OCI-LY3 (cell line): ENCODE measurements at regions not wholly inside any gene's neighbourhood (a gene's known extent, or its start where the extent isn't known, plus 50 kb on each side); places are given as distances from the start of the nearest gene placed in this dataset.

Experiments used
- H2AFZ ChIP-seq: fragments of 200-600, 300-600 bp; shearing (Covaris generic); 2 replicates; pipeline ENCODE4 v1.6.0; 2014; ENCODE audit warnings: antibody characterized with exemption, low read depth, low read length
- H3K27ac ChIP-seq: fragments of 200-600, 300-600 bp; sonication (generic); 2 replicates; pipeline ENCODE4 v1.5.1; 2014; ENCODE audit warnings: mild to moderate bottlenecking, low read length, moderate library complexity, mixed read lengths
- H3K27me3 ChIP-seq: fragments of 200-600, 300-600 bp; sonication (generic); 2 replicates; pipeline ENCODE4 v1.6.1; 2014; ENCODE audit warnings: low read depth, low read length, mixed read lengths
- H3K36me3 ChIP-seq: fragments of 200-600, 300-600 bp; sonication (generic); replicated peaks from 2 replicates; pipeline ENCODE3; 2014; ENCODE audit warnings: low read depth, low read length, mixed read lengths
- H3K4me1 ChIP-seq: fragments of 300-600, 200-600 bp; sonication (generic); 2 replicates; pipeline ENCODE4 v1.6.1; 2014; ENCODE audit warnings: low read length, mixed read lengths
- H3K4me2 ChIP-seq: fragments of 200-600, 300-600 bp; sonication (generic); 2 replicates; pipeline ENCODE4 v1.6.1; 2014; ENCODE audit warnings: low read length, mixed read lengths
- H3K4me3 ChIP-seq: fragments of 300-600, 200-600 bp; sonication (generic); 2 replicates; pipeline ENCODE4 v1.5.1; 2014; ENCODE audit warnings: antibody characterized with exemption, mild to moderate bottlenecking, low read length, moderate library complexity
- H3K79me2 ChIP-seq: fragments of 300-600, 200-600 bp; shearing (Covaris generic); 2 replicates; pipeline ENCODE4 v1.6.1; 2014; ENCODE audit warnings: mild to moderate bottlenecking, low read length, mixed read lengths
- H3K9ac ChIP-seq: fragments of 300-600, 200-600 bp; shearing (Covaris generic); 2 replicates; pipeline ENCODE4 v1.6.0; 2014; ENCODE audit warnings: mild to moderate bottlenecking, low read length, moderate library complexity
- H3K9me3 ChIP-seq: fragments of 200-600, 300-600 bp; shearing (Covaris generic); 2 replicates; pipeline ENCODE4 v1.6.1; 2014; ENCODE audit warnings: low read length, mixed read lengths; ENCODE audit not compliant: insufficient read depth
- H4K20me1 ChIP-seq: fragments of 200-600, 300-600 bp; sonication (generic); 2 replicates; pipeline ENCODE4 v1.6.1; 2016; ENCODE audit warnings: low read length, mixed read lengths; ENCODE audit not compliant: insufficient read depth
- EZH2phosphoT487 ChIP-seq: fragments of 200-600 bp; shearing (Covaris generic); IDR thresholded peaks from 2 replicates; pipeline ENCODE4 v1.6.1; 2018; ENCODE audit warnings: antibody characterized with exemption, mixed run types, low read depth
- TF ChIP-seq, protein P1 (sequence below): fragments of 200-600, 300-600 bp; sonication (generic); IDR thresholded peaks from 2 replicates; pipeline ENCODE4 v1.5.1; 2014; ENCODE audit warnings: antibody characterized with exemption, low read length, low read depth

DNA sequence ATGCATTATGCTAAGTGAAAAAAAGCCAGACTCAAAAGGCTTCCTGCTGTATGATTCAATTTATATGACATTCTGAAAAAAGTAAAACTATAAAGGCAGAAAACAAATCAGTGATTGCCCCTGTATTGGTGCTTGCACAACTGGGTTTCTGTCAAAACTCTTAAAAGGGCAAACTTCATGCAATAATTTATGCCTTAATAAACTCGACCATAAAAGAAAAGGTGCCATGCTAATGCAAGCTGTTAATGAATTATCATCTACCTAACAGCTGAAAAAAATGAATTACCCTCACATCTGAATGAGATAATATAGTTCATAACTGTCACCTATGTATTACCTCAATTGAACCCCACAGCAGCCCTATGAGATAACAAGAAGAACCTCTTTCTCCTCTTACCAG lies 120.8 kb upstream of the ATP1A1 start:
- Histone ChIP-seq H3K4me2 (no peak overlapping the region), H3K4me3 (no peak overlapping the region), H3K9ac (no peak overlapping the region), H3K27ac (no peak overlapping the region), H4K20me1 (no peaks in the 10 kb centered on the region), H2AFZ (no peak overlapping the region), H3K79me2 (no peaks in the 10 kb centered on the region), H3K36me3 (no peaks in the 10 kb centered on the region), H3K27me3 (no peaks in the 10 kb centered on the region), H3K9me3 (no peaks in the 10 kb centered on the region), H3K4me1 (no peaks in the 10 kb centered on the region)
- no peak for TF ChIP-seq EZH2phosphoT487
- TF ChIP-seq, protein P1, sequence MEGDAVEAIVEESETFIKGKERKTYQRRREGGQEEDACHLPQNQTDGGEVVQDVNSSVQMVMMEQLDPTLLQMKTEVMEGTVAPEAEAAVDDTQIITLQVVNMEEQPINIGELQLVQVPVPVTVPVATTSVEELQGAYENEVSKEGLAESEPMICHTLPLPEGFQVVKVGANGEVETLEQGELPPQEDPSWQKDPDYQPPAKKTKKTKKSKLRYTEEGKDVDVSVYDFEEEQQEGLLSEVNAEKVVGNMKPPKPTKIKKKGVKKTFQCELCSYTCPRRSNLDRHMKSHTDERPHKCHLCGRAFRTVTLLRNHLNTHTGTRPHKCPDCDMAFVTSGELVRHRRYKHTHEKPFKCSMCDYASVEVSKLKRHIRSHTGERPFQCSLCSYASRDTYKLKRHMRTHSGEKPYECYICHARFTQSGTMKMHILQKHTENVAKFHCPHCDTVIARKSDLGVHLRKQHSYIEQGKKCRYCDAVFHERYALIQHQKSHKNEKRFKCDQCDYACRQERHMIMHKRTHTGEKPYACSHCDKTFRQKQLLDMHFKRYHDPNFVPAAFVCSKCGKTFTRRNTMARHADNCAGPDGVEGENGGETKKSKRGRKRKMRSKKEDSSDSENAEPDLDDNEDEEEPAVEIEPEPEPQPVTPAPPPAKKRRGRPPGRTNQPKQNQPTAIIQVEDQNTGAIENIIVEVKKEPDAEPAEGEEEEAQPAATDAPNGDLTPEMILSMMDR = no peak

DNA sequence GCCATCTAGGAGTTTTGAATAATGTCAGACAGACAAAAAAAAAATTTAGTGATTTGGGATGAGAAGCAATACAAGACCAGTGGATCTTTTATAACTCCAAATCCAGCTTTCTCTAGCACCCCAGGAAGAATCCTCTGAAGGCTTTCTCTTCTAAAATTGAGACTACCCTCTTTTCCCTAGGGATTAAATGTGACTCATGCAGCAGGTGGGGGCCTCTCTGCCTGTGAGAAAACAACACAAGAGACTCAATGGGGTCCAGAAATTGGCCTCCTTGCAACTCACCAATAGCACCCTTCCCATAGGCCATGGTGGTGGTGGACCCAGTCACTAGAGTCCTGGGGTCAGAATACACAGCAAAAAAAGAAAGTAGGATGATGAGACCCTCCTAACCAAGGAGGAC lies 120.3 kb upstream of the ATP1A1 start:
- H3K9me3 ChIP-seq = no peaks in the 10 kb centered on the region
- H2AFZ ChIP-seq = no peak overlapping the region
- H3K79me2 ChIP-seq = no peaks in the 10 kb centered on the region
- no peaks in the 10 kb centered on the region for H3K4me1 ChIP-seq
- H3K9ac ChIP-seq = no peak overlapping the region
- H3K27ac ChIP-seq = no peak overlapping the region
- H4K20me1 ChIP-seq = no peaks in the 10 kb centered on the region
- no peak overlapping the region for H3K4me3 ChIP-seq
- H3K36me3 ChIP-seq = no peaks in the 10 kb centered on the region
- no peaks in the 10 kb centered on the region for H3K27me3 ChIP-seq
- no peak overlapping the region for H3K4me2 ChIP-seq
- TF ChIP-seq, protein P1 = no peak
- no peak for TF ChIP-seq EZH2phosphoT487

DNA sequence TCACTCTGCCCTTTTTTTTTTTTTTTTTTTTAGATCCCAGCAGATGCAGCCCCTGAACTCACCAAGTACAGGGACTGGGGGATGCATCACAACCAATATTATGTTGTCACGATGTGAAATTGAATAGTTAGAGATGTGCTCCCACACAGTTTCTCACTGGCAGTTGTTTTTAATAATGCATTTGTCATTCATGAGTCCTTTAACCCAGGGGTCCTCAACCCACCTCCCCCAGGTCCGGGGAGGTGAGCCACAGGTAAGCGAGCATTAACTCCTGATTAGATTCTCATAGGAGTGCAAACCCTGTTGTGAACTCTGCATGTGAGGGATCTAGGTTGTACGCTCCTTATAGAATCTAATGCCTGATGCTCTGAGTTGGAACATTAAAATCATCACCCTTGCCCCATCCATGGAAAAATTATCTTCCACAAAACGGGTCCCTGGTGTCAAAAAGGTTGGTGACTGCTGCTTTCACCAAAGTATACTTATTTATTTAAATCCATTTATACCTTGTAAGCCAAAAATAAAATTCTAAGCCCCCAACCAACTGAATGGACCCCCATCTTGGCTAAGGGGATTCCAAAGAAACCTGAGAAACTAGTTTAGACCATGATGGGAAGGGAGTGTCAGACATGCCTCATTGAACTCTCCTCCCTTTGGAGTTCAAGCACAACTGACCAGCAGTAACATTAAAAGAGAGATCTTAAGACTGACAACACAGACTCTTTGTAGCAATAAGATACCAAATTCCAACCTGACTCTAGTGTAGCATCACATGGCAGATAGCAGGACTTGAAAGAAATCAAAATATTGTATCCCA lies 119.3 kb upstream of the ATP1A1 start:
- H3K9ac ChIP-seq = no peak overlapping the region
- H2AFZ ChIP-seq = no peak overlapping the region
- H3K79me2 ChIP-seq = no peaks in the 10 kb centered on the region
- no peaks in the 10 kb centered on the region for H4K20me1 ChIP-seq
- no peak overlapping the region for H3K4me2 ChIP-seq
- H3K27me3 ChIP-seq = no peaks in the 10 kb centered on the region
- no peak overlapping the region for H3K4me3 ChIP-seq
- no peaks in the 10 kb centered on the region for H3K9me3 ChIP-seq
- no peaks in the 10 kb centered on the region for H3K4me1 ChIP-seq
- H3K36me3 ChIP-seq = no peaks in the 10 kb centered on the region
- TF ChIP-seq, protein P1 = no peak
- TF ChIP-seq EZH2phosphoT487 = no peak
- H3K27ac ChIP-seq = no peak overlapping the region

DNA sequence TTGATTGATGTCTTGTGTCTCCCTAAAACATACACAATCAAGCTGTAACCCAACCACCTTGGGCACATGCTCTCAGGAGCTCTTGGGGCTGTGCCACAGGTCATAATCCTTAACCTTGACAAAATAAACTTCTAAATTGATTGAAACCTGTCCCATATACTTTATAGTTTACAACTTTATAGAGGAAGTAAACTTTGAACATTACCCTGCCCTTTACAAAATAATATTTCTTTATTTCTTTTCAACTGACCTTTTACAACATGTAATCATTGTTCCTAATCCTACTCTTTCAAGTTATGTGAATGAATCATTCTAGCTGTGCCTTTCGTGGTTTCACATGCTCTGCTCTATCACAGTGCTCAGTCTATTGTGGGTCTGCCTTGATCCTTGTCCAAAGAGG lies 118.3 kb upstream of the ATP1A1 start:
- Histone ChIP-seq H3K27me3 (no peaks in the 10 kb centered on the region), H3K4me1 (no peaks in the 10 kb centered on the region), H3K36me3 (no peaks in the 10 kb centered on the region), H3K4me3 (no peak overlapping the region), H4K20me1 (no peaks in the 10 kb centered on the region), H3K9me3 (no peaks in the 10 kb centered on the region), H3K79me2 (no peaks in the 10 kb centered on the region), H2AFZ (no peak overlapping the region), H3K4me2 (no peak overlapping the region), H3K9ac (no peak overlapping the region), H3K27ac (no peak overlapping the region)
- TF ChIP-seq EZH2phosphoT487 = no peak
- TF ChIP-seq, protein P1 = no peak
